Body of pancreas (tissue), 4 donors: ENCODE measurements at regions not wholly inside any gene's neighbourhood (a gene's known extent, or its start where the extent isn't known, plus 50 kb on each side); places are given as distances from the start of the nearest gene placed in this dataset.

Experiments
- POLR2A ChIP-seq, 3 donors: fragments of 450-650 bp; IDR thresholded peaks; one replicate each; pipeline ENCODE4 v1.6.1; 2016; ENCODE audit warnings: antibody characterized with exemption in 3 of 3, mild to moderate bottlenecking in 2 of 3
- TF ChIP-seq, protein P1 (sequence below), 7 experiments: fragments of 450-650 bp in 4 of 7; fragments of 200-600 bp in 3 of 7; sonication (generic) in 3 of 7; IDR thresholded peaks; one replicate each; pipeline ENCODE4 v1.5.1; 2016 to 2019; ENCODE audit warnings: antibody characterized with exemption in 7 of 7

DNA sequence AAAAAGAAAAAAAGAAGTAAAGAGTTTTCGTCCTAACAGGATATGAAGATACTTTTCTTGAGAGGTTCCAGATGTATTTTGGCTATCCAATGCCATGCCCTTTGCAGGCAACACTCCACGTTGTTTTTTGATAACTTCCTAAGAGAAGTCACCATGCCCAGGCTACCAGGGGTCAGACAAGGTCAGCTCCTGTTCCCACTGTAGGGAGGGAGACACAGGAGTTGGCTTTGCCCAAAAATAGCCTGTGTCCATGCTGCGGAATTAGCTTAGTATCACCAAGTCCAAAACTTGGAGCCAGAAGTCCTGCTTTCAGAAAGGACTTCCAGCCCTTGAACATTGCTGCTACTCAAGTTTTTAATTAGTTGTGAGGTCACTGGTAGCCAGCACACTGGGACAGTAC, 62.1 kb upstream of the NRIP1 start:
- TF ChIP-seq POLR2A (IDR thresholded peaks at IDR 0.05): no peak
- TF ChIP-seq, protein P1, sequence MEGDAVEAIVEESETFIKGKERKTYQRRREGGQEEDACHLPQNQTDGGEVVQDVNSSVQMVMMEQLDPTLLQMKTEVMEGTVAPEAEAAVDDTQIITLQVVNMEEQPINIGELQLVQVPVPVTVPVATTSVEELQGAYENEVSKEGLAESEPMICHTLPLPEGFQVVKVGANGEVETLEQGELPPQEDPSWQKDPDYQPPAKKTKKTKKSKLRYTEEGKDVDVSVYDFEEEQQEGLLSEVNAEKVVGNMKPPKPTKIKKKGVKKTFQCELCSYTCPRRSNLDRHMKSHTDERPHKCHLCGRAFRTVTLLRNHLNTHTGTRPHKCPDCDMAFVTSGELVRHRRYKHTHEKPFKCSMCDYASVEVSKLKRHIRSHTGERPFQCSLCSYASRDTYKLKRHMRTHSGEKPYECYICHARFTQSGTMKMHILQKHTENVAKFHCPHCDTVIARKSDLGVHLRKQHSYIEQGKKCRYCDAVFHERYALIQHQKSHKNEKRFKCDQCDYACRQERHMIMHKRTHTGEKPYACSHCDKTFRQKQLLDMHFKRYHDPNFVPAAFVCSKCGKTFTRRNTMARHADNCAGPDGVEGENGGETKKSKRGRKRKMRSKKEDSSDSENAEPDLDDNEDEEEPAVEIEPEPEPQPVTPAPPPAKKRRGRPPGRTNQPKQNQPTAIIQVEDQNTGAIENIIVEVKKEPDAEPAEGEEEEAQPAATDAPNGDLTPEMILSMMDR (IDR thresholded peaks at IDR 0.05): no peak
